Erythroblast (primary cell): ENCODE measurements at regions not wholly inside any gene's neighbourhood (a gene's known extent, or its start where the extent isn't known, plus 50 kb on each side); places are given as distances from the start of the nearest gene placed in this dataset.

ENCODE experiments used
- GATA1 ChIP-seq: IDR thresholded peaks from 2 replicates; pipeline ENCODE4 v1.6.1; 2011; ENCODE audit warnings: low read depth, mild to moderate bottlenecking, control low read depth, low read length, moderate library complexity
- POLR2A ChIP-seq: IDR thresholded peaks from 2 replicates; pipeline ENCODE4 v1.6.1; 2011; ENCODE audit warnings: mild to moderate bottlenecking, low read length

DNA sequence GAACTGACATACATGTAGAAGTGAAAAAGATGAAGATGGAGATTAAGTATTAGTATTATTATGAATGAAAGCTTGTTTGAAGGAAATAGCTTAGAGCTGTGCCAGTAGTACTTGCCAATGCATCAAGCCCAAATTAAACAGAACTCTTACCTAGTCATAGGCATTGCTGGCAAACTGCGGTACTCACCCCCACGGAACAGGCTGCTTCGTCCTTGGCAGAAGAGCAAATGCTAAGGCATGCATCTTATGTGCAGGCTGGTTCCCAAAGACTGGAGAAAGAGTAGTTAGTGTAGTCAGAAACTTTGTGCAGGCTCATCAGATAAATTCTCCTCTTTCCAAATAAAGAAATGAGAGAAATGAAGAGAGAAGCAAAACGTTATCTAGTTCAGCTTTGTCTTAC is 134.8 kb downstream of the CCDC59 start:
- TF ChIP-seq POLR2A (no peak), GATA1 (no peak)
